K562 (cell line): ENCODE measurements at regions not wholly inside any gene's neighbourhood (a gene's known extent, or its start where the extent isn't known, plus 50 kb on each side); places are given as distances from the start of the nearest gene placed in this dataset.

Experiments used
- CTBP1 ChIP-seq: fragments of 450-650 bp; IDR thresholded peaks from 2 replicates; pipeline ENCODE4 v1.6.1; 2016; ENCODE audit warnings: borderline replicate concordance
- EP300 ChIP-seq: IDR thresholded peaks from 2 replicates; pipeline ENCODE4 v1.6.1; 2012; ENCODE audit warnings: low read length, improper control_type of control experiment
- EZH2 ChIP-seq: IDR thresholded peaks from 2 replicates; pipeline ENCODE4 v1.6.1; 2012; ENCODE audit warnings: low read depth, mild to moderate bottlenecking, inconsistent platforms, low read length, borderline replicate concordance
- FOSL1 ChIP-seq: fragments of 200-800 bp; sonication (Bioruptor generic); conservative IDR thresholded peaks from 2 replicates; pipeline ENCODE4 v1.6.1; 2016; ENCODE audit warnings: missing genetic modification characterization, missing compliant biosample characterization
- GABPA ChIP-seq: fragments of 200-800 bp; sonication (Bioruptor generic); conservative IDR thresholded peaks from 2 replicates; pipeline ENCODE4 v1.6.1; 2016; ENCODE audit warnings: low read depth, missing genetic modification characterization, missing compliant biosample characterization
- MAX ChIP-seq: sonication (generic); formaldehyde crosslinking; IDR thresholded peaks from 2 replicates; pipeline ENCODE4 v1.9.0; 2022; ENCODE audit warnings: mild to moderate bottlenecking, missing genetic modification reagents
- NRF1 ChIP-seq, 2 experiments: fragments of 450-650 bp; IDR thresholded peaks in 1 of 2; conservative IDR thresholded peaks in 1 of 2; 2 replicates each; pipeline ENCODE4 v1.6.1; 2014; ENCODE audit warnings: mild to moderate bottlenecking in 2 of 2
- PHB2 ChIP-seq: fragments of 450-650 bp; IDR thresholded peaks from 2 replicates; pipeline ENCODE4 v1.6.1; 2017; ENCODE audit warnings: low read depth
- POLR2A ChIP-seq: fragments of 450-650 bp; conservative IDR thresholded peaks from 2 replicates; pipeline ENCODE4 v1.6.1; 2016
- POLR2AphosphoS5 ChIP-seq: IDR thresholded peaks from 2 replicates; pipeline ENCODE4 v1.6.1; 2011; ENCODE audit warnings: mild to moderate bottlenecking, low read depth, low read length, moderate library complexity; ENCODE audit not compliant: control insufficient read depth, insufficient read depth
- TCF3 ChIP-seq: sonication (generic); formaldehyde crosslinking; IDR thresholded peaks from 2 replicates; pipeline ENCODE4 v1.4.0; 2020; ENCODE audit warnings: mild to moderate bottlenecking, missing genetic modification reagents
- TCF7 ChIP-seq: sonication (generic); IDR thresholded peaks from 2 replicates; pipeline ENCODE4 v1.6.1; 2016; ENCODE audit warnings: antibody characterized with exemption, borderline replicate concordance
- TF ChIP-seq, protein P1 (sequence below): fragments of 450-650 bp; formaldehyde crosslinking; IDR thresholded peaks from 2 replicates; pipeline ENCODE4 v1.4.0; 2020; ENCODE audit warnings: mild to moderate bottlenecking, moderate library complexity
- TF ChIP-seq, protein P2 (sequence below), 3 experiments: IDR thresholded peaks in 2 of 3; conservative IDR thresholded peaks in 1 of 3; 2 replicates each; pipeline ENCODE4 v1.5.1; 2011 to 2012; ENCODE audit warnings: low read length in 3 of 3, mild to moderate bottlenecking in 3 of 3, control low read depth in 2 of 3, improper control_type of control experiment in 1 of 3, inconsistent platforms in 1 of 3, low read depth in 1 of 3, mixed read lengths in 1 of 3, moderate library complexity in 1 of 3; ENCODE audit not compliant: insufficient read depth in 2 of 3

DNA sequence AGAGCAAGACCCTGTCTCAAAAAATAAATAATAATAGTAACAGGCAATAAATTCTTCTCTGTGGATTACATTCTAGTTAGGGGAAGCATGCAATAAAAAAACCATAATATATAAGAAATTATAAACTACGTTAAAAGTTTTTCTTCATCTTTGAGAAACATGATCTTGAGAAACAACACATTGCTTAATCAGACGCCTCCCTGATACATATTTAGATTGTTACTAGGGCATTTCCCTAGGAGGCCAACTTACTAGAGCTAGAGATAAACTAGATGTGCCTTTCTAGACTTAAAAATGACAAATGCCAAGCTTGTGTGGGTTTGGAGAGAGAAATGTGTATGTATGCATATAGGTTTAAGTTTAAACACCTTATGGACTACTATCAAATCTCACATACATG lies 76.3 kb upstream of the GALNT5 start:
- no peak for TF ChIP-seq POLR2A
- no peak for TF ChIP-seq CTBP1
- no peak for TF ChIP-seq FOSL1 (tag)
- no peak for TF ChIP-seq MAX (CRISPR knock-in tag)
- TF ChIP-seq, protein P1, sequence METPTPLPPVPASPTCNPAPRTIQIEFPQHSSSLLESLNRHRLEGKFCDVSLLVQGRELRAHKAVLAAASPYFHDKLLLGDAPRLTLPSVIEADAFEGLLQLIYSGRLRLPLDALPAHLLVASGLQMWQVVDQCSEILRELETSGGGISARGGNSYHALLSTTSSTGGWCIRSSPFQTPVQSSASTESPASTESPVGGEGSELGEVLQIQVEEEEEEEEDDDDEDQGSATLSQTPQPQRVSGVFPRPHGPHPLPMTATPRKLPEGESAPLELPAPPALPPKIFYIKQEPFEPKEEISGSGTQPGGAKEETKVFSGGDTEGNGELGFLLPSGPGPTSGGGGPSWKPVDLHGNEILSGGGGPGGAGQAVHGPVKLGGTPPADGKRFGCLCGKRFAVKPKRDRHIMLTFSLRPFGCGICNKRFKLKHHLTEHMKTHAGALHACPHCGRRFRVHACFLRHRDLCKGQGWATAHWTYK (CRISPR knock-in tag) = no peak
- no peak for TF ChIP-seq POLR2AphosphoS5
- no peak for TF ChIP-seq GABPA (tag)
- TF ChIP-seq NRF1 (conservative IDR thresholded peaks at IDR 0.05 in 1 of 2, IDR thresholded peaks at IDR 0.05 in 1 of 2) = no peak; a peak in 1 of 4 replicates
- no peak for TF ChIP-seq EP300
- TF ChIP-seq PHB2 = no peak
- TF ChIP-seq EZH2 = no peak
- TF ChIP-seq, protein P2, sequence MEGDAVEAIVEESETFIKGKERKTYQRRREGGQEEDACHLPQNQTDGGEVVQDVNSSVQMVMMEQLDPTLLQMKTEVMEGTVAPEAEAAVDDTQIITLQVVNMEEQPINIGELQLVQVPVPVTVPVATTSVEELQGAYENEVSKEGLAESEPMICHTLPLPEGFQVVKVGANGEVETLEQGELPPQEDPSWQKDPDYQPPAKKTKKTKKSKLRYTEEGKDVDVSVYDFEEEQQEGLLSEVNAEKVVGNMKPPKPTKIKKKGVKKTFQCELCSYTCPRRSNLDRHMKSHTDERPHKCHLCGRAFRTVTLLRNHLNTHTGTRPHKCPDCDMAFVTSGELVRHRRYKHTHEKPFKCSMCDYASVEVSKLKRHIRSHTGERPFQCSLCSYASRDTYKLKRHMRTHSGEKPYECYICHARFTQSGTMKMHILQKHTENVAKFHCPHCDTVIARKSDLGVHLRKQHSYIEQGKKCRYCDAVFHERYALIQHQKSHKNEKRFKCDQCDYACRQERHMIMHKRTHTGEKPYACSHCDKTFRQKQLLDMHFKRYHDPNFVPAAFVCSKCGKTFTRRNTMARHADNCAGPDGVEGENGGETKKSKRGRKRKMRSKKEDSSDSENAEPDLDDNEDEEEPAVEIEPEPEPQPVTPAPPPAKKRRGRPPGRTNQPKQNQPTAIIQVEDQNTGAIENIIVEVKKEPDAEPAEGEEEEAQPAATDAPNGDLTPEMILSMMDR (IDR thresholded peaks at IDR 0.05 in 2 of 3, conservative IDR thresholded peaks at IDR 0.05 in 1 of 3; ENCODE audit: insufficient read depth in 2 of 3, low read depth in 1 of 3, low read length in 3 of 3) = no peak
- TF ChIP-seq TCF7 = no peak
- no peak for TF ChIP-seq TCF3
